ENCODE measurements at regions not wholly inside any gene's neighbourhood (a gene's known extent, or its start where the extent isn't known, plus 50 kb on each side); places are given as distances from the start of the nearest gene placed in this dataset.

- TF ChIP-seq SIN3A (IDR thresholded peaks at IDR 0.05; ENCODE audit: borderline replicate concordance, insufficient read depth, low read length), result no peak
- TF ChIP-seq FOXP2 (optimal IDR thresholded peaks at IDR 0.05; ENCODE audit: borderline replicate concordance, extremely low read depth, extremely low read length, insufficient read depth), result no peak
- TF ChIP-seq POLR2AphosphoS5 (IDR thresholded peaks at IDR 0.05; ENCODE audit: low read depth, low read length), result no peak
- no peak for TF ChIP-seq TAF1 (IDR thresholded peaks at IDR 0.05; ENCODE audit: borderline replicate concordance, insufficient read depth, low read length)
- TF ChIP-seq, protein P1, sequence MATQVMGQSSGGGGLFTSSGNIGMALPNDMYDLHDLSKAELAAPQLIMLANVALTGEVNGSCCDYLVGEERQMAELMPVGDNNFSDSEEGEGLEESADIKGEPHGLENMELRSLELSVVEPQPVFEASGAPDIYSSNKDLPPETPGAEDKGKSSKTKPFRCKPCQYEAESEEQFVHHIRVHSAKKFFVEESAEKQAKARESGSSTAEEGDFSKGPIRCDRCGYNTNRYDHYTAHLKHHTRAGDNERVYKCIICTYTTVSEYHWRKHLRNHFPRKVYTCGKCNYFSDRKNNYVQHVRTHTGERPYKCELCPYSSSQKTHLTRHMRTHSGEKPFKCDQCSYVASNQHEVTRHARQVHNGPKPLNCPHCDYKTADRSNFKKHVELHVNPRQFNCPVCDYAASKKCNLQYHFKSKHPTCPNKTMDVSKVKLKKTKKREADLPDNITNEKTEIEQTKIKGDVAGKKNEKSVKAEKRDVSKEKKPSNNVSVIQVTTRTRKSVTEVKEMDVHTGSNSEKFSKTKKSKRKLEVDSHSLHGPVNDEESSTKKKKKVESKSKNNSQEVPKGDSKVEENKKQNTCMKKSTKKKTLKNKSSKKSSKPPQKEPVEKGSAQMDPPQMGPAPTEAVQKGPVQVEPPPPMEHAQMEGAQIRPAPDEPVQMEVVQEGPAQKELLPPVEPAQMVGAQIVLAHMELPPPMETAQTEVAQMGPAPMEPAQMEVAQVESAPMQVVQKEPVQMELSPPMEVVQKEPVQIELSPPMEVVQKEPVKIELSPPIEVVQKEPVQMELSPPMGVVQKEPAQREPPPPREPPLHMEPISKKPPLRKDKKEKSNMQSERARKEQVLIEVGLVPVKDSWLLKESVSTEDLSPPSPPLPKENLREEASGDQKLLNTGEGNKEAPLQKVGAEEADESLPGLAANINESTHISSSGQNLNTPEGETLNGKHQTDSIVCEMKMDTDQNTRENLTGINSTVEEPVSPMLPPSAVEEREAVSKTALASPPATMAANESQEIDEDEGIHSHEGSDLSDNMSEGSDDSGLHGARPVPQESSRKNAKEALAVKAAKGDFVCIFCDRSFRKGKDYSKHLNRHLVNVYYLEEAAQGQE (IDR thresholded peaks at IDR 0.05; ENCODE audit: insufficient read depth in 1 of 2, low read depth in 2 of 2, low read length in 2 of 2), result no peak
Measured at GRCh38 chr21:21997390-21998333, 999.5 kb downstream of the NCAM2 start.

GRCh38 chr21:22019766-22020165 lies 1021.6 kb downstream of the NCAM2 start:
- TF ChIP-seq POLR2AphosphoS5 (IDR thresholded peaks at IDR 0.05; ENCODE audit: low read depth, low read length) (no peak), SIN3A (IDR thresholded peaks at IDR 0.05; ENCODE audit: borderline replicate concordance, insufficient read depth, low read length) (no peak), FOXP2 (optimal IDR thresholded peaks at IDR 0.05; ENCODE audit: borderline replicate concordance, extremely low read depth, extremely low read length, insufficient read depth) (no peak), TAF1 (IDR thresholded peaks at IDR 0.05; ENCODE audit: borderline replicate concordance, insufficient read depth, low read length) (no peak)
- TF ChIP-seq, protein P1 (IDR thresholded peaks at IDR 0.05; ENCODE audit: insufficient read depth in 1 of 2, low read depth in 2 of 2, low read length in 2 of 2), result no peak

DNA sequence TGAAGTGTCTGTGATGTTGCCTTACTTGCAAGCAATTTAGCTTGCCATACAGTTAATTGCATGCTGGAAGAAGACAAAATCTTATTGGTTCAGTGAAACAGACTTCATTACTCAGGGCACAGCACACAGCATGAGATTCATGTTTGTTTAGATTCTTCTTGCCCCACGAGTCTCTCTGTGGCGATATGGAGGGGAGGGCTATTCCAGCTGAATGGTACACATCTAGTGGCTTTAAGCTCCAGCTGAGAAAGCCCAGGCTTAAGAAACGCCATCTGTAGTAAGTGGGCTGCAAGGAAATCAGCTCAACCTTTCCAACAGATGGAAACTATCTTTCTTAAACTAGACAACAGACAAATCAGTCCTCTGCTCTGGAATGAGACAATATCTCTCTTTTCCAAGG lies 1022.0 kb downstream of the NCAM2 start:
- TF ChIP-seq FOXP2 (optimal IDR thresholded peaks at IDR 0.05; ENCODE audit: borderline replicate concordance, extremely low read depth, extremely low read length, insufficient read depth), result no peak
- TF ChIP-seq TAF1 (IDR thresholded peaks at IDR 0.05; ENCODE audit: borderline replicate concordance, insufficient read depth, low read length), result no peak
- TF ChIP-seq, protein P1 (IDR thresholded peaks at IDR 0.05; ENCODE audit: insufficient read depth in 1 of 2, low read depth in 2 of 2, low read length in 2 of 2), result no peak
- TF ChIP-seq SIN3A (IDR thresholded peaks at IDR 0.05; ENCODE audit: borderline replicate concordance, insufficient read depth, low read length), result no peak
- no peak for TF ChIP-seq POLR2AphosphoS5 (IDR thresholded peaks at IDR 0.05; ENCODE audit: low read depth, low read length)

DNA sequence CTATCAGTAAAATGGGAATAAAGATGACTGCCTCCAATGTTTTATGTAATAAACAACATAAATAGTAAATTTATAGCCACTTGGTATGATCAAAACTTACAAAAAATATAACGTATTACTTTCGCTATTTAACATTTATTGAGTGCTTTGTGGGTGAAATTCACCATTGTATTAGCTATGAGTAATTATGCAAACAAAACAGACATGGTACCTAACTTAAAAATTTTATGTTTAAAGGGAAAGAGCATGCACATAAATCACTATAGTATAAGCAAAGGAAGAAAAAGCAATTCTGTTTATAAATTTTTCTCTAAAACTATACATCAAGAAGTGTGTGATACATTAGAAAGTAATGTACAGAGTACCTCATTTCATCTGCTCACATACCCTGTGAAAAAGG lies 1046.2 kb downstream of the NCAM2 start:
- TF ChIP-seq FOXP2 (optimal IDR thresholded peaks at IDR 0.05; ENCODE audit: borderline replicate concordance, extremely low read depth, extremely low read length, insufficient read depth), result no peak
- TF ChIP-seq, protein P1 (IDR thresholded peaks at IDR 0.05; ENCODE audit: insufficient read depth in 1 of 2, low read depth in 2 of 2, low read length in 2 of 2), result no peak
- no peak for TF ChIP-seq TAF1 (IDR thresholded peaks at IDR 0.05; ENCODE audit: borderline replicate concordance, insufficient read depth, low read length)
- TF ChIP-seq SIN3A (IDR thresholded peaks at IDR 0.05; ENCODE audit: borderline replicate concordance, insufficient read depth, low read length), result no peak
- TF ChIP-seq POLR2AphosphoS5 (IDR thresholded peaks at IDR 0.05; ENCODE audit: low read depth, low read length), result no peak
